H1 (cell line): ENCODE measurements at regions not wholly inside any gene's neighbourhood (a gene's known extent, or its start where the extent isn't known, plus 50 kb on each side); places are given as distances from the start of the nearest gene placed in this dataset.

ENCODE experiments used
- CTCF ChIA-PET: fragments of 300-600 bp; sonication (Branson Sonifier 250); formaldehyde crosslinking; loops from one replicate; lab custom pipeline; 2021; ENCODE audit not compliant: partially characterized antibody; lab: Charles Lee
- POLR2A ChIA-PET: fragments of 300-600 bp; sonication (Branson Sonifier 250); formaldehyde crosslinking; loops from one replicate; lab custom pipeline; 2021; ENCODE audit warnings: inconsistent platforms; ENCODE audit not compliant: partially characterized antibody; lab: Charles Lee
- DNase-seq, 2 experiments: peaks; one replicate each; pipeline versions ENCODE4 v3.0.0 to v3.0.0-alpha.2; 2010 to 2022; ENCODE audit warnings: low spot score in 2 of 2, low read depth in 1 of 2, mixed read lengths in 1 of 2
- FAIRE-seq: peaks from 2 replicates; lab custom pipeline; 2011; peaks lifted over from hg19 to GRCh38; lab: Jason Lieb, UNC
- H2AFZ ChIP-seq: 2 replicates; pipeline ENCODE4 v1.8.1; 2012; ENCODE audit warnings: low read length, inconsistent platforms
- H2AK5ac ChIP-seq: 2 replicates; pipeline ENCODE4 v1.6.1; 2013; ENCODE audit warnings: low read depth, low read length
- H2BK120ac ChIP-seq: replicated peaks from 2 replicates; pipeline ENCODE3; 2013; ENCODE audit warnings: low read depth, low read length, inconsistent platforms
- H2BK12ac ChIP-seq: 2 replicates; pipeline ENCODE4 v1.6.1; 2013; ENCODE audit warnings: low read depth, low read length
- H2BK15ac ChIP-seq: 2 replicates; pipeline ENCODE4 v1.6.1; 2013; ENCODE audit warnings: low read length
- H2BK20ac ChIP-seq: 2 replicates; pipeline ENCODE4 v1.6.1; 2013; ENCODE audit warnings: low read length
- H2BK5ac ChIP-seq: 2 replicates; pipeline ENCODE4 v1.6.1; 2013; ENCODE audit warnings: low read depth, low read length
- H3K14ac ChIP-seq: 2 replicates; pipeline ENCODE4 v1.6.1; 2013; ENCODE audit warnings: inconsistent platforms; ENCODE audit not compliant: insufficient read length
- H3K18ac ChIP-seq: 2 replicates; pipeline ENCODE4 v1.6.1; 2013; ENCODE audit warnings: low read length; ENCODE audit errors: extremely low read depth
- H3K23ac ChIP-seq: 2 replicates; pipeline ENCODE4 v1.6.1; 2013; ENCODE audit warnings: inconsistent platforms; ENCODE audit not compliant: insufficient read length
- H3K23me2 ChIP-seq: 2 replicates; pipeline ENCODE4 v1.6.1; 2013; ENCODE audit warnings: low read depth, low read length
- H3K27ac ChIP-seq: 2 replicates; pipeline ENCODE4 v1.6.1; 2011; ENCODE audit warnings: low read depth, low read length, inconsistent platforms
- H3K27me3 ChIP-seq, 4 experiments: replicated peaks in 1 of 4; 1 replicate in 1 of 4; 2 replicates in 3 of 4; pipeline versions ENCODE4 v1.6.1 to v1.8.1; 2011 to 2013; ENCODE audit warnings: low read length in 3 of 4, mild to moderate bottlenecking in 3 of 4, inconsistent platforms in 2 of 4, mixed read lengths in 2 of 4, moderate library complexity in 1 of 4; ENCODE audit not compliant: control insufficient read depth in 3 of 4, insufficient read depth in 3 of 4; ENCODE audit errors: extremely low read depth in 1 of 4
- H3K36me3 ChIP-seq, 4 experiments: 2 replicates each; pipeline versions ENCODE4 v1.6.1 to v1.8.1; 2011 to 2013; ENCODE audit warnings: mild to moderate bottlenecking in 4 of 4, low read length in 3 of 4, moderate library complexity in 2 of 4, control low read depth in 1 of 4, inconsistent platforms in 1 of 4; ENCODE audit not compliant: insufficient read depth in 4 of 4, control insufficient read depth in 2 of 4
- H3K4ac ChIP-seq: replicated peaks from 2 replicates; pipeline ENCODE3; 2013; ENCODE audit warnings: low read length, low read depth, mixed read lengths, inconsistent platforms; ENCODE audit not compliant: insufficient read length
- H3K4me1 ChIP-seq, 4 experiments: replicated peaks in 1 of 4; 1 replicate in 1 of 4; 2 replicates in 3 of 4; pipeline versions ENCODE4 v1.6.1 to v1.8.1; 2011 to 2013; ENCODE audit warnings: low read length in 3 of 4, inconsistent platforms in 2 of 4, mixed read lengths in 1 of 4; ENCODE audit not compliant: insufficient read depth in 4 of 4, control insufficient read depth in 3 of 4
- H3K4me2 ChIP-seq, 2 experiments: 2 replicates each; pipeline versions ENCODE4 v1.6.1 to v1.8.1; 2011 to 2013; ENCODE audit warnings: low read depth in 2 of 2, low read length in 2 of 2, control low read depth in 1 of 2, inconsistent platforms in 1 of 2, mild to moderate bottlenecking in 1 of 2; ENCODE audit not compliant: insufficient read depth in 1 of 2
- H3K4me3 ChIP-seq, 4 experiments: fragments of 200-600, 300-600 bp in 1 of 4; sonication (generic), shearing (Covaris generic), sonication (Bioruptor Twin) in 1 of 4; 2 replicates each; pipeline versions ENCODE4 v1.5.1 to v1.8.1; 2011 to 2016; ENCODE audit warnings: low read length in 4 of 4, low read depth in 3 of 4, control low read depth in 2 of 4, inconsistent platforms in 2 of 4, mild to moderate bottlenecking in 2 of 4, mixed read lengths in 1 of 4, moderate library complexity in 1 of 4; ENCODE audit not compliant: insufficient read depth in 2 of 4; ENCODE audit errors: extremely low read depth in 1 of 4
- H3K56ac ChIP-seq: replicated peaks from 2 replicates; pipeline ENCODE3; 2013; ENCODE audit warnings: low read depth, mild to moderate bottlenecking, mixed read lengths, low read length, inconsistent platforms; ENCODE audit not compliant: insufficient read length
- H3K79me1 ChIP-seq: 2 replicates; pipeline ENCODE4 v1.6.1; 2013; ENCODE audit warnings: low read depth, low read length, control low read depth
- H3K79me2 ChIP-seq, 2 experiments: 2 replicates each; pipeline versions ENCODE4 v1.6.1 to v1.8.1; 2012 to 2013; ENCODE audit warnings: low read length in 2 of 2, mild to moderate bottlenecking in 2 of 2, inconsistent platforms in 1 of 2; ENCODE audit not compliant: insufficient read depth in 2 of 2, control insufficient read depth in 1 of 2
- H3K9ac ChIP-seq, 4 experiments: replicated peaks in 1 of 4; 1 replicate in 1 of 4; 2 replicates in 3 of 4; pipeline versions ENCODE4 v1.6.1 to v1.8.1; 2011 to 2013; ENCODE audit warnings: low read depth in 3 of 4, low read length in 3 of 4, control low read depth in 2 of 4, mild to moderate bottlenecking in 2 of 4, moderate library complexity in 2 of 4, inconsistent platforms in 1 of 4; ENCODE audit errors: extremely low read depth in 1 of 4
- H3K9me3 ChIP-seq, 2 experiments: 2 replicates each; pipeline versions ENCODE4 v1.6.1 to v1.8.1; 2012 to 2013; ENCODE audit warnings: mild to moderate bottlenecking in 2 of 2, moderate library complexity in 2 of 2, control low read depth in 1 of 2, inconsistent platforms in 1 of 2, low read depth in 1 of 2, low read length in 1 of 2, mixed read lengths in 1 of 2; ENCODE audit not compliant: insufficient read depth in 2 of 2
- H4K20me1 ChIP-seq, 2 experiments: replicated peaks in 1 of 2; 2 replicates each; pipeline versions ENCODE3 to v1.8.1; 2011 to 2013; ENCODE audit warnings: inconsistent platforms in 2 of 2, low read length in 2 of 2, mild to moderate bottlenecking in 1 of 2; ENCODE audit not compliant: insufficient read depth in 2 of 2, control insufficient read depth in 1 of 2
- H4K5ac ChIP-seq: 2 replicates; pipeline ENCODE4 v1.6.1; 2013; ENCODE audit warnings: low read length, low read depth, mixed read lengths, inconsistent platforms; ENCODE audit not compliant: insufficient read length
- H4K8ac ChIP-seq: 2 replicates; pipeline ENCODE4 v1.8.0; 2013; ENCODE audit warnings: mild to moderate bottlenecking, moderate library complexity, low read length, inconsistent platforms; ENCODE audit not compliant: insufficient read depth; ENCODE audit errors: extremely low read depth
- H4K91ac ChIP-seq: replicated peaks from 2 replicates; pipeline ENCODE3; 2013; ENCODE audit warnings: low read length, mixed read lengths, inconsistent platforms; ENCODE audit not compliant: insufficient read length
- BRCA1 ChIP-seq: IDR thresholded peaks from 2 replicates; pipeline ENCODE4 v1.6.1; 2012; ENCODE audit warnings: low read depth, low read length, improper control_type of control experiment
- GABPA ChIP-seq: IDR thresholded peaks from 2 replicates; pipeline ENCODE4 v1.6.1; 2011; ENCODE audit warnings: mild to moderate bottlenecking, low read length, moderate library complexity, borderline replicate concordance; ENCODE audit not compliant: insufficient read depth
- POLR2AphosphoS5 ChIP-seq: IDR thresholded peaks from 2 replicates; pipeline ENCODE4 v1.6.1; 2011; ENCODE audit warnings: low read depth, low read length
- SIRT6 ChIP-seq: IDR thresholded peaks from one replicate; pipeline ENCODE4 v1.7.1; 2012; ENCODE audit warnings: low read length, inconsistent platforms
- SIX5 ChIP-seq: IDR thresholded peaks from 2 replicates; pipeline ENCODE4 v1.6.1; 2011; ENCODE audit warnings: mild to moderate bottlenecking, low read depth, low read length
- SP2 ChIP-seq: IDR thresholded peaks from 2 replicates; pipeline ENCODE4 v1.6.1; 2012; ENCODE audit warnings: mild to moderate bottlenecking, low read length, inconsistent platforms
- TAF7 ChIP-seq: optimal IDR thresholded peaks from 2 replicates; pipeline ENCODE3; 2011; ENCODE audit warnings: low read depth, mild to moderate bottlenecking, inconsistent platforms, low read length, moderate library complexity, borderline replicate concordance

- Histone ChIP-seq H3K4ac (no peak overlapping the region), H4K91ac (no peak overlapping the region), H3K14ac (no peak overlapping the region), H2AK5ac (no peak overlapping the region), H2AFZ (0 out of 2 replicates have a peak overlapping the region, but pooled peaks have one; percentile 8), H3K36me3 (no peaks in the 10 kb centered on the region), H3K4me3 (no peak overlapping the region), H3K9me3 (peaks cover 0 to 2% of the 10 kb centered on the region in 2 experiments; a peak in 2 of 4 replicates), H3K9ac (peak overlapping the region in 1 of 4 experiments; percentile 32; a peak in 1 of 7 replicates), H2BK5ac (no peak overlapping the region), H3K27ac (no peak overlapping the region), H3K4me2 (no peak overlapping the region), H4K5ac (no peak overlapping the region), H4K20me1 (no peaks in the 10 kb centered on the region), H3K18ac (no peak overlapping the region), H3K79me1 (no peaks in the 10 kb centered on the region), H3K4me1 (no peaks in the 10 kb centered on the region), H2BK15ac (peak overlapping the region; percentile 73; the same call in 1 of the 2 replicates), H3K79me2 (no peaks in the 10 kb centered on the region), H2BK12ac (no peak overlapping the region), H2BK120ac (no peak overlapping the region), H4K8ac (no peak overlapping the region), H3K23ac (no peak overlapping the region), H3K56ac (no peak overlapping the region), H3K23me2 (no peaks in the 10 kb centered on the region), H3K27me3 (peaks cover 0 to 1% (median 0%) of the 10 kb centered on the region in 4 experiments; a peak in 1 of 7 replicates), H2BK20ac (no peak overlapping the region)
- no peak for TF ChIP-seq SIX5
- TF ChIP-seq GABPA, result no peak
- no peak for TF ChIP-seq TAF7
- TF ChIP-seq SP2, result no peak
- no peak for TF ChIP-seq POLR2AphosphoS5
- TF ChIP-seq SIRT6, result no peak
- TF ChIP-seq BRCA1, result no peak
- no peak for DNase-seq
- POLR2A ChIA-PET, result interaction anchor here (1.2 kb wide), 1 partner anchor 12 kb away, joined by 3 read pairs; no protein-coding TSS in a partner anchor
- CTCF ChIA-PET, result interaction anchor here (0.8 to 2.6 kb wide), 3 partner anchors 11 to 183 kb away, joined by 3 to 9 read pairs (median 4); no protein-coding TSS in a partner anchor
- FAIRE-seq, result no peak
Measured at GRCh38 chr16:86255966-86256365, 254.4 kb upstream of the FOXF1 start.
